BJ (cell line): ENCODE measurements at regions not wholly inside any gene's neighbourhood (a gene's known extent, or its start where the extent isn't known, plus 50 kb on each side); places are given as distances from the start of the nearest gene placed in this dataset.

Source experiments
- CTCF ChIA-PET: fragments of 350-600 bp; formaldehyde crosslinking; extraction: SDS; loops from one replicate; lab custom pipeline; 2021; ENCODE audit warnings: antibody characterized with exemption, inconsistent platforms; lab: Yijun Ruan, JAX
- POLR2A ChIA-PET: fragments of 300-600 bp; sonication (Branson Sonifier 250); formaldehyde crosslinking; extraction: SDS; loops from one replicate; lab custom pipeline; 2021; ENCODE audit warnings: antibody characterized with exemption; lab: Charles Lee
- DNase-seq: peaks from one replicate; pipeline ENCODE4 v3.0.0-alpha.2; 2011; ENCODE audit warnings: low read depth
- H3K27me3 ChIP-seq: 2 replicates; pipeline ENCODE4 v1.6.0; 2011; ENCODE audit warnings: low read length; ENCODE audit not compliant: control insufficient read depth, insufficient read depth
- H3K36me3 ChIP-seq: 2 replicates; pipeline ENCODE4 v1.5.1; 2011; ENCODE audit warnings: low read length; ENCODE audit not compliant: control insufficient read depth, insufficient read depth
- H3K4me3 ChIP-seq: 2 replicates; pipeline ENCODE4 v1.5.1; 2011; ENCODE audit warnings: low read depth, mild to moderate bottlenecking, control low read depth, low read length
- TF ChIP-seq, protein P1 (sequence below): IDR thresholded peaks from 2 replicates; pipeline ENCODE4 v1.5.1; 2011; ENCODE audit warnings: low read depth, mild to moderate bottlenecking, control low read depth, inconsistent platforms, low read length, moderate library complexity; ENCODE audit not compliant: insufficient read depth

DNA sequence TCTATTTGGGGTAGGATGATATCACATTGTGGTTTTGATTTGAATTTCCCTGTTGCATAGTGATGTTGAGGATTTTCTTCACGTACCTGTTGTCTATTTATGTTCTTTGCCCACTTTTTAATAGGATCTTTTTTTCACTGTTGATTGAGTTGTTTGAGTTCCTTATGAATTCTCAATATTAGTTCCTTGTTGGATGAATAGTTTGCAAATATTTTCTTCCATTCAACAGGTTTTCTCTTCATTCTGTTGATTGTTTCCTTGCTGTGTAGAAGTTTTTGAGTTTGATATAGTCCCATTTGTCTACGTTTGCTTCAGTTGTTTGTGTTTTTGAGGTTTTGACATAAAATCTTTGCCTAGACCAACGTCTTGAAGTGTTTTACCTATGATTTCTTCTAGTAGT lies 369.5 kb upstream of the CAMK1G start:
- no peak overlapping the region for H3K4me3 ChIP-seq
- ChIA-PET CTCF (interaction anchor here (1.5 kb wide), 1 partner anchor 141 kb away, joined by 3 read pairs; no protein-coding TSS in a partner anchor), POLR2A (no interaction called here)
- peaks cover 11% of the 10 kb centered on the region for H3K27me3 ChIP-seq
- no peak for DNase-seq
- no peaks in the 10 kb centered on the region for H3K36me3 ChIP-seq
- TF ChIP-seq, protein P1, sequence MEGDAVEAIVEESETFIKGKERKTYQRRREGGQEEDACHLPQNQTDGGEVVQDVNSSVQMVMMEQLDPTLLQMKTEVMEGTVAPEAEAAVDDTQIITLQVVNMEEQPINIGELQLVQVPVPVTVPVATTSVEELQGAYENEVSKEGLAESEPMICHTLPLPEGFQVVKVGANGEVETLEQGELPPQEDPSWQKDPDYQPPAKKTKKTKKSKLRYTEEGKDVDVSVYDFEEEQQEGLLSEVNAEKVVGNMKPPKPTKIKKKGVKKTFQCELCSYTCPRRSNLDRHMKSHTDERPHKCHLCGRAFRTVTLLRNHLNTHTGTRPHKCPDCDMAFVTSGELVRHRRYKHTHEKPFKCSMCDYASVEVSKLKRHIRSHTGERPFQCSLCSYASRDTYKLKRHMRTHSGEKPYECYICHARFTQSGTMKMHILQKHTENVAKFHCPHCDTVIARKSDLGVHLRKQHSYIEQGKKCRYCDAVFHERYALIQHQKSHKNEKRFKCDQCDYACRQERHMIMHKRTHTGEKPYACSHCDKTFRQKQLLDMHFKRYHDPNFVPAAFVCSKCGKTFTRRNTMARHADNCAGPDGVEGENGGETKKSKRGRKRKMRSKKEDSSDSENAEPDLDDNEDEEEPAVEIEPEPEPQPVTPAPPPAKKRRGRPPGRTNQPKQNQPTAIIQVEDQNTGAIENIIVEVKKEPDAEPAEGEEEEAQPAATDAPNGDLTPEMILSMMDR: no peak

DNA sequence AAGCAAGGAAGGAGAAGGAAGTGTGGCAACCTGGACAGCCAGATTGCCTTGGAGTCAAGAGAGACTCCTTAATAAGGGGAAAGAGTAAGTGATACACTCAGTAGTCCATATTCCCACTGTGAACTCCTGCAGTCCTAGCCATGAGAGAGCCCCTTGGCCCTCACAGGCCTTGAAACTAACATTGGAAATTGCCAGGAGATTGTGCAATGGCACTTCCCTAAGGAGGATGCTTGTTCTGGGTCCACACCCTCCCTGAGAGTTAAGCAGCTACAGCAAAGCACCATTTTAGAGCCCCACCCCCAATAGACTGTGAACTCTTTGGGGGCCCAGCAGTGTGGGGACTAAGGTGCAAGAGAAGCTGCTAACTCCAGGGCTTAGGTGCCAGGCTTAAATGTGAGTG lies 367.7 kb upstream of the CAMK1G start:
- Histone ChIP-seq H3K4me3 (no peak overlapping the region), H3K27me3 (peaks cover 2% of the 10 kb centered on the region; the same call in 1 of the 2 replicates), H3K36me3 (no peaks in the 10 kb centered on the region)
- no peak for DNase-seq
- TF ChIP-seq, protein P1: no peak
- ChIA-PET CTCF (no interaction called here), POLR2A (no interaction called here)

DNA sequence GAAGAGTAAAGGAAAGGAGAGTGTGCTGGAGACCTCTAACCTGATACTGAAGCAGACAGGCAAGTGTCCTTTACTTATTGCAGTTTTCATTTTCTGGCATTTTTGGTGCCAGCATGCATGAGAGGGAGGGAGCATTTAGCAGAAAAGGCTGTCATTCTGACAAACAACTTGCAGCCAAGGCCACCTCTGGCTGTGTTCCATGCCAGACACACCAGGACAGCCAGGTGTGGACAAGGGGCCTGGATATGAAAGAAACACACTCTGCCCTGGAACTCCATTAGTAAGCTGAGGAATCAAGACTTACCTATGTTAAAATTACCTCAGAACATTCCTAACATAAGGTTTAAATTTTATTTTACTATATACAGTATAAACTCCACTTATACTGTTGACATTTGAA lies 365.4 kb upstream of the CAMK1G start:
- DNase-seq: no peak
- no peak overlapping the region for H3K4me3 ChIP-seq
- ChIA-PET CTCF (no interaction called here), POLR2A (no interaction called here)
- no peaks in the 10 kb centered on the region for H3K36me3 ChIP-seq
- TF ChIP-seq, protein P1: no peak
- H3K27me3 ChIP-seq: no peaks in the 10 kb centered on the region

DNA sequence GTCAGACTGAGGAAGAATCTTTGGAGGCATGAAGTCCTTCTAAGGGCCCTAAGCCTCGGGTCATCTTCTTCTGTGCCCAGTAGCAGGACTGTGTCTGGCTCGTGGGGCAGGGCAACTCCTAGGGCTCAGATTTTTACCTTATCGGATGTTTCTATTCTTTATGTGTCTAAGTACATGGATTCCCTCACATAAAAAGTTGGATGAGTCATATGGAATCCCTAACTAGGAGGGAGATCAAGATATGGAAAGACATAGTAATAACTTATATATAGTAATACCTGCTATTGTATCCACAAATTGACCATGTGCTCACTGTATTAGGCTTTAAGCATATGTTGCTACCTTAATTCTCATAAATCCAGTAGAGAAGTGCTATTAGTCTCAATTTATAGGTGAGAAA lies 364.5 kb upstream of the CAMK1G start:
- ChIA-PET POLR2A (no interaction called here), CTCF (no interaction called here)
- DNase-seq: no peak
- Histone ChIP-seq H3K4me3 (no peak overlapping the region), H3K36me3 (no peaks in the 10 kb centered on the region), H3K27me3 (no peaks in the 10 kb centered on the region)
- TF ChIP-seq, protein P1: no peak

DNA sequence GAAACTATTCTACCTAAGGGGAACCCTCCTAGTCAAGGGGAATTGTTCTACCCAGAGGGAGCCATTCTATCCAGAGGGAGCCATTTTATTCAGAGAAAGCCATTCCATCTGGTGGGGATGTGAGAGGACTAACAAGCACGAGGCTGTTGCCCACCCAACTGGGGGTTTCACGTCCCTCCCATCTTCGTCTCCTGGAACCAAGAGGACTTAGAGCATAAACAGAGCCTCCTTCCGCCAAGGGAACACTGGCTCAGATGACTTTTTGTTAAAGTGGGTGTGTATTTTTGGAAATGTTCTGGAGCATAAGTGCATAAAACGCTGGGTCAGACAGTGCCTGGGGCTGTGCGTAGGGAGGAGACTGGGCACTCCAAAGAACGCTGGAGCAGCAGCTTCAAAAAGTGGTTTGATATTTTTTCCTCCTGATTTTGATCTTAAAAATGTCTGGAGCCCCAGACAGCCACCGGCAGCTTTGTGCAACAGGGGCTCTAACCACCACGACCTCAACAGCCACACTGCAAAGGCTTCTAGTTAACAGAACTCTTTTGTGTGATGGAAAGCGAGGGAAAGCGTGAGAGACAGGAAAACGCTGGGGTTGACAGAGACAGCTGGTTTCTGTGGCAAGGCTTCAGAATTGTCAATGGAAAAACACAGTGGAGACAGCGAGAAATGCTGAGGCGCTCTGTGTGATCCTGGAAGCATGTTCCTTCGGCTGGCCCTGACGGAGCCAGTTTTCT lies 363.6 kb upstream of the CAMK1G start:
- TF ChIP-seq, protein P1: no peak
- no peak for DNase-seq

More for the DNA sequence above, 363.6 kb upstream of the CAMK1G start:
- Histone ChIP-seq H3K27me3 (no peaks in the 10 kb centered on the region; the same call in 1 of the 2 replicates), H3K4me3 (no peak overlapping the region), H3K36me3 (no peaks in the 10 kb centered on the region)
- CTCF ChIA-PET: no interaction called here
- POLR2A ChIA-PET: no interaction called here
